ENCODE measurements at regions not wholly inside any gene's neighbourhood (a gene's known extent, or its start where the extent isn't known, plus 50 kb on each side); places are given as distances from the start of the nearest gene placed in this dataset.

- TF ChIP-seq EZH2phosphoT487 (IDR thresholded peaks at IDR 0.05; ENCODE audit: insufficient read depth, low read depth) (no peak), EZH2 (IDR thresholded peaks at IDR 0.05; ENCODE audit: insufficient read depth, poor library complexity, severe bottlenecking) (no peak)
Measured at GRCh38 chr20:43285170-43285569, 95.5 kb upstream of the PTPRT start.

Measured in GM23248 (cell line).